GM21528 (cell line): ENCODE measurements at regions not wholly inside any gene's neighbourhood (a gene's known extent, or its start where the extent isn't known, plus 50 kb on each side); places are given as distances from the start of the nearest gene placed in this dataset.
A peak's percentile ranks its signal among the peaks of the same experiment; 100 is the strongest.

Experiments used
- ATAC-seq: cut with Tn5 transposase; IDR thresholded peaks from one replicate; pipeline ENCODE4 v1.9.1; 2021; ENCODE audit warnings: mild to moderate bottlenecking, moderate library complexity; ENCODE audit not compliant: unreplicated experiment, low FRiP score

GRCh38 chr5:129821477-129822131 lies 73.7 kb downstream of the MINAR2 start:
- no peak for ATAC-seq

- ATAC-seq: no peak
Measured at GRCh38 chr5:129830288-129830687, 74.0 kb upstream of the CHSY3 start.

GRCh38 chr5:129836321-129836720 lies 67.9 kb upstream of the CHSY3 start:
- ATAC-seq: no peak

GRCh38 chr5:129844764-129845163 lies 59.5 kb upstream of the CHSY3 start:
- ATAC-seq: no peak

GRCh38 chr5:129852747-129853352 lies 51.4 kb upstream of the CHSY3 start:
- ATAC-seq: peak; percentile 97

- no peak for ATAC-seq
Measured at GRCh38 chr5:129853588-129853987, 50.7 kb upstream of the CHSY3 start.
